ENCODE measurements at regions not wholly inside any gene's neighbourhood (a gene's known extent, or its start where the extent isn't known, plus 50 kb on each side); places are given as distances from the start of the nearest gene placed in this dataset.

- Histone ChIP-seq H3K9me3 (ENCODE audit: control insufficient read depth, low read depth, low read length) (no peaks in the 10 kb centered on the region), H2BK5ac (ENCODE audit: insufficient read length, low read length) (no peak overlapping the region), H2BK20ac (ENCODE audit: low read depth, low read length, poor library complexity, severe bottlenecking) (no peak overlapping the region), H4K91ac (ENCODE audit: insufficient read length, low read depth, low read length) (no peak overlapping the region), H2BK15ac (ENCODE audit: low read depth, low read length) (no peak overlapping the region), H4K8ac (replicated peaks; ENCODE audit: insufficient read length, low read depth, low read length) (no peak overlapping the region), H2AFZ (ENCODE audit: low read length) (no peak overlapping the region), H3K79me2 (ENCODE audit: insufficient read depth, low read length) (no peaks in the 10 kb centered on the region), H3K56ac (ENCODE audit: insufficient read length, low read depth, low read length) (no peak overlapping the region), H2BK12ac (ENCODE audit: insufficient read length, low read depth, low read length) (no peak overlapping the region), H3K4ac (ENCODE audit: low read depth, low read length) (no peak overlapping the region), H2BK120ac (ENCODE audit: low read depth, low read length, poor library complexity, severe bottlenecking) (no peak overlapping the region), H3K27me3 (ENCODE audit: insufficient read depth, low read length) (no peaks in the 10 kb centered on the region), H3K14ac (ENCODE audit: insufficient read depth, low read length) (no peak overlapping the region), H4K5ac (ENCODE audit: insufficient read length, low read depth, low read length) (no peak overlapping the region), H3K79me1 (ENCODE audit: insufficient read depth, low read depth, low read length, poor library complexity, severe bottlenecking) (no peaks in the 10 kb centered on the region), H3K27ac (ENCODE audit: insufficient read length, low read depth, low read length) (no peak overlapping the region), H3K4me2 (ENCODE audit: insufficient read depth, insufficient read length, low read length) (no peak overlapping the region), H2AK5ac (ENCODE audit: insufficient read length, low read length) (no peak overlapping the region), H3K18ac (ENCODE audit: insufficient read length, low read depth, low read length) (no peak overlapping the region), H4K20me1 (ENCODE audit: control insufficient read depth, insufficient read depth, insufficient read length) (no peaks in the 10 kb centered on the region), H3K23ac (ENCODE audit: insufficient read length, low read depth, low read length) (no peak overlapping the region), H3K4me1 (ENCODE audit: insufficient read depth, low read length) (no peaks in the 10 kb centered on the region), H3K23me2 (ENCODE audit: insufficient read length, low read depth, low read length, poor library complexity, severe bottlenecking) (no peaks in the 10 kb centered on the region), H3K9ac (ENCODE audit: extremely low read depth, insufficient read length, low read length) (no peak overlapping the region), H3T11ph (ENCODE audit: low read length) (no peak overlapping the region)
- Mint-ChIP-seq H3K4me3 (no peak overlapping the region), H3K9me3 (no peaks in the 10 kb centered on the region; a peak in 1 of 5 replicates), H3K27me3 (ENCODE audit: low read depth) (no peaks in the 10 kb centered on the region), H3K27ac (no peak overlapping the region), H3K36me3 (ENCODE audit: insufficient read depth in 1 of 3, low read depth in 3 of 3) (no peaks in the 10 kb centered on the region), H3K4me1 (no peaks in the 10 kb centered on the region)
- no peak for TF ChIP-seq CTCF (conservative IDR thresholded peaks at IDR 0.05)
- WGBS (ENCODE audit: extremely low coverage, insufficient read length, low lambda C conversion rate): no CpG with 5 or more reads among the region's 4 CpGs
- DNase-seq: no peak
Measured at GRCh38 chr7:42414941-42415505, 178.0 kb upstream of the GLI3 start.
